ENCODE measurements at regions not wholly inside any gene's neighbourhood (a gene's known extent, or its start where the extent isn't known, plus 50 kb on each side); places are given as distances from the start of the nearest gene placed in this dataset.

DNA sequence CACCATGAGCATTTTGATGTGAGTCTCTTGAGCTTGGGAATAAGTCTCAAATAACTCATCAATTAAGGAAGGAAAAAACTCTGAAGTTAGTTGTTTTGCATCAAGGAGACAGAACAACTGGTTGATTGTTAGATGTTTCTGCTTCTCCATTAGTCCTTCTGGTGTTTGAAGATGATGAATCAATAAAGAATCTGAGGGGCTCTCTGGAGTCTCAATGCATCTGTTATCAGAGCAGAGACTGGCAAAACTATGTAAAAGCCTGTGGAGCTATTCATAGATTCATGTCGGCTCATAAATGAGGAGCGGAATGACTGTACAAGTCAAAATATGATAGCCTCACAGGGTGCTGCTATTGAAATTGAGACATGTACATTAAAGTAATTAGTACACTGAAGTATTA lies 73.3 kb upstream of the ZC3H11B start:
- Histone ChIP-seq H2BK15ac (ENCODE audit: low read depth, low read length) (no peak overlapping the region), H2BK20ac (ENCODE audit: low read depth, low read length, poor library complexity, severe bottlenecking) (no peak overlapping the region), H3K27ac (ENCODE audit: insufficient read length, low read depth, low read length) (no peak overlapping the region), H2AFZ (ENCODE audit: low read length) (no peak overlapping the region), H4K5ac (ENCODE audit: insufficient read length, low read depth, low read length) (no peak overlapping the region), H3K4me1 (ENCODE audit: insufficient read depth, low read length) (no peaks in the 10 kb centered on the region), H2BK120ac (ENCODE audit: low read depth, low read length, poor library complexity, severe bottlenecking) (no peak overlapping the region), H3K9ac (ENCODE audit: extremely low read depth, insufficient read length, low read length) (no peak overlapping the region), H2BK12ac (ENCODE audit: insufficient read length, low read depth, low read length) (no peak overlapping the region), H3K23ac (ENCODE audit: insufficient read length, low read depth, low read length) (no peak overlapping the region), H2BK5ac (ENCODE audit: insufficient read length, low read length) (no peak overlapping the region), H3T11ph (ENCODE audit: low read length) (no peak overlapping the region), H3K56ac (ENCODE audit: insufficient read length, low read depth, low read length) (no peak overlapping the region), H3K4ac (ENCODE audit: low read depth, low read length) (no peak overlapping the region), H4K91ac (ENCODE audit: insufficient read length, low read depth, low read length) (no peak overlapping the region), H3K18ac (ENCODE audit: insufficient read length, low read depth, low read length) (no peak overlapping the region), H2AK5ac (ENCODE audit: insufficient read length, low read length) (no peak overlapping the region), H3K4me2 (ENCODE audit: insufficient read depth, insufficient read length, low read length) (no peak overlapping the region), H3K79me1 (ENCODE audit: insufficient read depth, low read depth, low read length, poor library complexity, severe bottlenecking) (no peaks in the 10 kb centered on the region), H3K27me3 (ENCODE audit: insufficient read depth, low read length) (no peaks in the 10 kb centered on the region), H3K14ac (ENCODE audit: insufficient read depth, low read length) (no peak overlapping the region), H3K23me2 (ENCODE audit: insufficient read length, low read depth, low read length, poor library complexity, severe bottlenecking) (no peaks in the 10 kb centered on the region), H3K79me2 (ENCODE audit: insufficient read depth, low read length) (no peaks in the 10 kb centered on the region), H4K20me1 (ENCODE audit: control insufficient read depth, insufficient read depth, insufficient read length) (no peaks in the 10 kb centered on the region), H3K9me3 (ENCODE audit: control insufficient read depth, low read depth, low read length) (no peaks in the 10 kb centered on the region), H4K8ac (replicated peaks; ENCODE audit: insufficient read length, low read depth, low read length) (no peak overlapping the region)
- WGBS (ENCODE audit: extremely low coverage, insufficient read length, low lambda C conversion rate) = no CpG with 5 or more reads among the region's 2 CpGs
- H3K4me3 Mint-ChIP-seq = no peak overlapping the region
- H3K4me1 Mint-ChIP-seq = peaks cover 0 to 5% of the 10 kb centered on the region in 2 experiments; a peak in 1 of 4 replicates
- TF ChIP-seq, protein P1, sequence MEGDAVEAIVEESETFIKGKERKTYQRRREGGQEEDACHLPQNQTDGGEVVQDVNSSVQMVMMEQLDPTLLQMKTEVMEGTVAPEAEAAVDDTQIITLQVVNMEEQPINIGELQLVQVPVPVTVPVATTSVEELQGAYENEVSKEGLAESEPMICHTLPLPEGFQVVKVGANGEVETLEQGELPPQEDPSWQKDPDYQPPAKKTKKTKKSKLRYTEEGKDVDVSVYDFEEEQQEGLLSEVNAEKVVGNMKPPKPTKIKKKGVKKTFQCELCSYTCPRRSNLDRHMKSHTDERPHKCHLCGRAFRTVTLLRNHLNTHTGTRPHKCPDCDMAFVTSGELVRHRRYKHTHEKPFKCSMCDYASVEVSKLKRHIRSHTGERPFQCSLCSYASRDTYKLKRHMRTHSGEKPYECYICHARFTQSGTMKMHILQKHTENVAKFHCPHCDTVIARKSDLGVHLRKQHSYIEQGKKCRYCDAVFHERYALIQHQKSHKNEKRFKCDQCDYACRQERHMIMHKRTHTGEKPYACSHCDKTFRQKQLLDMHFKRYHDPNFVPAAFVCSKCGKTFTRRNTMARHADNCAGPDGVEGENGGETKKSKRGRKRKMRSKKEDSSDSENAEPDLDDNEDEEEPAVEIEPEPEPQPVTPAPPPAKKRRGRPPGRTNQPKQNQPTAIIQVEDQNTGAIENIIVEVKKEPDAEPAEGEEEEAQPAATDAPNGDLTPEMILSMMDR (conservative IDR thresholded peaks at IDR 0.05) = no peak
- H3K27me3 Mint-ChIP-seq (ENCODE audit: low read depth) = no peaks in the 10 kb centered on the region
- H3K36me3 Mint-ChIP-seq (ENCODE audit: insufficient read depth in 1 of 3, low read depth in 3 of 3) = no peaks in the 10 kb centered on the region
- no peak for DNase-seq
- no peak overlapping the region for H3K27ac Mint-ChIP-seq
- H3K9me3 Mint-ChIP-seq = no peaks in the 10 kb centered on the region

Data from H9 (cell line).